Epidermal melanocyte (primary cell): ENCODE measurements at regions not wholly inside any gene's neighbourhood (a gene's known extent, or its start where the extent isn't known, plus 50 kb on each side); places are given as distances from the start of the nearest gene placed in this dataset.
"Not testable (repeated sequence)": the region's sequence is repeated elsewhere in the genome, so short reads cannot be mapped to it uniquely, and the experiment has no call there.

ENCODE experiments used
- DNase-seq: peaks from one replicate; pipeline ENCODE4 v3.0.0; 2011; ENCODE audit warnings: low spot score; ENCODE audit not compliant: insufficient read length

DNA sequence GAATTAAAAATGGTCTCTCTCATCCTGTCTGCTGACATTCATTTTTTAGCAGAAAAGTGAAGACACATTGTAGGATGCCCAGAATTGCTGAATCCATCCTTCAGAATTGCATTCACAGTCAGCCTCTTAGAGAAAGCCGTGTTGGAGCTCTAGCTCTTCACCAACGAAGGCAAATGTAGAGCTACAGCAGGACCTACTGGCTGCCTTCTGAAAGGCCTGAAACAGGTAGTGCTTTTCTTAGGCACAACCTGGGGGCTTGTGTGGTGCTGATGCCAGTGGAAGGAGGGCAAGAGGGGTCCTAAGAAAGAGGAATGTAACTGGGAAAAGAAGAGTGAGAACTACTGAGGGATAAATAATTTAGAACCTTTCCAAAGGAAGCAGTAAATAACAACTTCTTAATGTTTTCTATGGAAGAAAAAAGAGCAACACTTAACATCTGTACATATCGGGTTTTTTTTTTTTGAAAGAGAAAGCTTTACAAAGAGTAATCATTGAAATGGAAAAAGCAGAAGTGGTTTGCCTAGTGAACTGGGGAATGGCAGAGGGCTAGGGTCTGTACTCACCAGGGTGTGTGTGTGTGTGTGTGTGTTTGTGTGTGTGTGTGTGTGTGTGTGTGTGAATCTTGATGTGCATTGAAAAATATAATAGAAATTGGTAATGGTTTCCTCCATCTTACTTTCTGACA lies 297.8 kb downstream of the SATB1 start:
- no peak for DNase-seq

DNA sequence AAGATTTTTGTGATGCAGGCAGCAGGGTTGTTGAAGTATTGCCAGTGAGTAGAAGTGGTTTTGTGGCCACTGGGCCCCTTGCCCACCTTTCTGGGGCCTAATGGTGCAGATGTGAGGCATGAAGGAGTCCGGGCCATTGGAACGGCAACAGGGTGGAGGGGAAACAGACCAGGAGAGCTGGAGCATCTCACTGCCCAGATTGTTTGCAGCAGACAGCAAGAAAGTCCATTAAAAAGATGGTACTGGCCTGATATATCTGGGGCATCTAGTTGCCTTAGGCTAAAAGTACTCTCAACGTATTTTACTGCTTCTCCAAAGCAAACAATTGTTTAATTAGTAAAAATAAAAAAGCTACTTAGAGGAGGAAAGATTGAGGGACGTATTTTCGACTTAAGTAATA lies 298.4 kb downstream of the SATB1 start:
- no peak for DNase-seq

DNA sequence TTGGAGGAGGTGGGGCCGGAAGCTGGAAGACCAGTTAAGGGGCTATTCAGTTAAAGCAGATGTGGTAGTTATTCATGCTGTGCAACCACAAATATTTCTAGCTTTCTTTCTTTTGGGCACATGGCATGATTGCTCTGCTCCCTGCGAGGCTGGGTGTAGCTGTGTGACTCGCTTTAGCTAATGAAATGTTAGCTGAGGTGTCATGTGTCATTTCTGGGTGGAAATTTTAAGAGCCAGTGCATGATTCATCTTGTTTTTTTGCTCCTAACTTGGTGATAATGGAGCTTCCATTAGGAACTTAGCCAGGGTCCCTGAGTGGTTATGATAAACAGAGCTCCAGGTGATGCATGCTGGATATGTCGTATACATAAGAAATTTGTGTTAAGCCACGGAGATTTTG lies 300.6 kb downstream of the SATB1 start:
- DNase-seq = no peak

DNA sequence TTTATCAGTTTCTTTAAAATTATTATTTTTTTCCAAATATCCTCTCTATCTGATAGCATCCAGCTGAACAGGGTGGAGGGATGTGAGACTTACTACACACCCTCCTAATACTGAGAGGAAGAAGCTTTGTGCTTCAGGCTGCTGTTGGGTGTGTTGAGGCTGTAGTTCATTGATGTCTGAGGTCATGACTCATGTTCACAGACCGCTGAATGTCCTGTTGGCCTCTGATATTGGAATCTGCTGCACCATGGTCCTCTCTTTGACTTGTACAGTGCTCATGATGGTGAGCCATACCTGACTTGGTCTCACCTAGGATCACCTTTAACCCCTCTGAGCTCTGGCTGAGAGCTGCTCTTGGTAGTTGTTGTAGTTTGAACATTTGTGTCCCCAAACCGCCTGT lies 302.9 kb downstream of the SATB1 start:
- DNase-seq = no peak

DNA sequence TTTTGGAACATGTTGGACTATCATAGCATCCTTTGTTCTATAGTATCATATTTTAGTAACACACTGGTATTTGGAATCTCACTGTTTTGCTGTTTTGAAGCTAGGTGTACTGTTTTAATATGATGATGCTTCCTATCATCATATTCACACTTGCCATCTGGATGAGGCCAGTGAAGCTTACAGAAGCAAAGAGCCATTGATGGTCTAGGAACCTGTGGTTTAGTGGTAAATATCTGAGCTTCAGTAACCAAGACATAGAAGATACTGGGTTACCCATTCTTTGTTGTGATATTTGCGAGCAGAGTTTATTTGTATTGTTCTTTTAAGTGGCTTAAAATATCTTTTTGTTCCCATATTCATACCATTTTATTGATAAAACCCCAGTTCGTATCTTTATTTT lies 304.1 kb downstream of the SATB1 start:
- DNase-seq = no peak

DNA sequence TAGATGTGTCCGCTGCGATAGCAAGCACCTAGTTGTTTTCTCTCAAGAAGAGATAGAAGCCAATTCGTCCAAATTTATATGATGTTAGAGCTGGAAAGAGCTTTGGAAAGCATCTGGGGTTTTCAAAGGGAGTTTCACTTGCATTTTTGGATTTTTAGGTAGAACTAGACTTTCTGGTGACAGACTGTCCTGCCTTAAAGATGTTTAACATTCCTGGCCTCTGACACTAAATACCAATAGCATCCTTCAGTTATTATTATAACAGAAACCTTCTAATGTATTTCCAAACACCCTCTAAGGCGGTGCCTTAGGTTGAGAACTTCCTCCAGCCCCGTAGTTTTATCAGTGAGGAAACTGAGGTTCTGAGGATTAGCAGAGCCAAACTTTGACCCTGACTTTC lies 305.3 kb downstream of the SATB1 start:
- no peak for DNase-seq

DNA sequence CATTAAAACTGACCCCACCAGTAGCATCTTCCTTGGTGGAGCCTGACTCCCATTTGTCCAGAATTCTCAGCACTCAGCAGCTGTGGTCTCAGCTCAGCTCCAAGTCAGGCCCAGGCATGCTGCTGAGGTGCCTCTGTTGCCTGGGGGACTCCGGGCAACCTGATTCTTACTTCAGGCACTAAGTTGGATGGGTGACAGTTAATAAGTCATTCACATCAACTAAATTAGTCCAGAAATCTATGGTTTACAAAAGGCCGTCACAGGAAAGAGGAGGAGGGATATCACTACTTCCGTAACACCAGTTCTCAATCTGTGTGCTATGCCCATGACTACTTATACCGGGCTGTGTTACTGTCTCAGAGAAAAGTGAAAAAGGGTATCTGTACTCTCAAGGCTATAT lies 310.2 kb downstream of the SATB1 start:
- no peak for DNase-seq

DNA sequence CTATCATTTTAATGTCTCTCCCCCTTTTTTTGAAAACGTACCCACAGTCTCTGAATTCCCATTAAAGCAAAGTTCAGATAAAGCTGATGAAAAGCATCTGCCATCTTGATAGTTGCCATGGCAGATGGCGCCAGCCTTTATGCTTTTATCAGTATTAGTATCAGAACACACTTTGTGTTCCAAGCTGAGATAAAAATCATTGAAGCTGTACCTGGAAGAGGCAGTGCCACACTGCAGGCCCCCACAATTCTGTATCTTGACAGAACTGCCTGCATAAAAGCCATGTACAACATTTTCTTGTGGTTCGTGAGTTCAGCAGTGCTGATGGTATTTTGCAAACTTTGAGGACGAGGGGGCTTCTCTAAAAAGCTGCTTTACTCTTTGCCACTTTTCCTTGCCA lies 311.7 kb downstream of the SATB1 start:
- DNase-seq = no peak

DNA sequence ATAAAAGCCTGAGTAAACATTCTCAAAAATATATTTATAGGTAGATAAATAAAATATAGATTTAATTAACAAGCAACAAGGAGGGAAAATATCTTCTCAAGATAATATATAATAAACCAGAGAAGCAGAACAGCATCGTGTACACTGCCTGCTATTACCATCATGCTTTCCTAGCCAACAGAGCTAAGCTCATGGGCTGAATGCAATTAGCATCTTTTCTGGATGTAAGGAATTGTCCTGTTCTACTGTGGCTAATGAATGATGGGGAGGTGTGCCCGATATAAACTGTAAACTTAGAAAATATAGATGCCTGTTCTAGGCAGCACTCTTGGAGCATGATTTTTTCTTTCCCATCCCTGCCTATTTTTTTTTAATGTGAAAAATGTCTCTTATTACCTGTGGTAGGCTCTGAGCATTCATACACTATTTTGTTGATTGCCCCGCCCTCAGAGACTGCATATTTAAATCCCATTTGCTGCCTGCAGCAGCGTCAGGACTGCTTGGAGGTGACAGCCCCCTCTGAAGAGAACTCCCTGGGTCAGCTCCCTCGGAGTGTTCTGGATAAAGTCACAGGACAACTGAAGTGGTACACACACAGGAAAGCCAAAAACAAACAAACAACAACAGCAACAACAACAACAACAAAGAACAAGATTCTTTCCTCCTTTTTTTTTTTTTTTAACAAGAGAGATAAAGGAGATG lies 312.3 kb downstream of the SATB1 start:
- DNase-seq = no peak

DNA sequence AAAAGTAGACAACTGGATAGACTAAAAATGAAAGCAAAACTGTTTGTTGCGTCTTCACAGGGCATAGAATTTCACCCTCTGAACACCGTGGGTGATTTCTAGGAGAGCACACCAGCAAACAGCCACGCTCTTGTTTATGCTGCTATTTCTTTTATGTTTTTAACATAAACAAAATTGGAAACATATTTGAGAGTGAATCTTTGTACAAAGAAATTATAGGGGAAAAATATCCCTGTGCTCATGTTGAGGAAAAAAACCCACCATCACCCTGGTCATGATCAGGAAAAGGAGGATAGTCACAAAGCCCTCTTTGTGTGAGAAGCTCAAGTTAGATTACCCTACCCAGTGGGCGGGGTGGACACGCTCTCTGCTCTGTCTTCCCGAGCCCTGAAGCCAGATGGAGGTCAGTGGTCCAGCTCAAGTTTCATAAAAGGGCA lies 313.3 kb downstream of the SATB1 start:
- peak; percentile 70 for DNase-seq

DNA sequence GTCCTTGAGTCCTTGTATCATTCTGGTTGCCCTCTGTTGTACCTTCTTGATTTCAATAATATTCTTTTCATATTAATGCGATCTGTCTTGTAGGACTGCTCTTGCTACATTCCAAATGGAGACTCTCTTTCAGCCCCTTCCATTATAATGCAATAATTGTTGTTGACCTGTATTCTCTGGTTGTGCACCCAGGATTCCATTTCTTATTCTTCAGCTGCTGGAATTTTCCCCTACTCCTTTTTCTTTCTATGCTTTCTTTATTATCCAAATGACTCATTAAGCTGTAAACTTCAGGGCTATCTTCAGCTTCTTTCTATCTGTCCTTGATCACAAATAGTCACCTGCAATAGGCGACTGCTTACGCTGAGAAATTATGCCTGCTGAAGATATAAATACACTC lies 321.5 kb downstream of the SATB1 start:
- DNase-seq = no peak

DNA sequence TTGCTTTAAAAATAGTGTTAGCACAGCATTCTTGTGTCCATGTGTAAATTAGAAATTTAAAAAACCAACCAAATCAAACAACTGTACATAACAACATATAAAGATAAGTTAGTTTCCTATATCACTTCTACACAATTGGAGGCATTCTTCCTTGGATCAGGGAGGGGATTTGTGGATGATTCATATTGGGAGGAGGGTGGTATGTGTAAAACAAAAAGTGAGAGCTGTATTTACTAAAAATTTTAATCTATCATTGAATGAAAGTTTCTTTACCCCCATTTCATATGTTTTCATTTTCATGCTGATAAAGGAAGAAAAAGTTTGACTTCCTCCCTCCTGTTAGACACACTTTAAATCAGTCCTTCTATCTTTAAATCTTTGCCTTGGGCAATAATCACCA lies 325.0 kb downstream of the SATB1 start:
- DNase-seq = no peak

DNA sequence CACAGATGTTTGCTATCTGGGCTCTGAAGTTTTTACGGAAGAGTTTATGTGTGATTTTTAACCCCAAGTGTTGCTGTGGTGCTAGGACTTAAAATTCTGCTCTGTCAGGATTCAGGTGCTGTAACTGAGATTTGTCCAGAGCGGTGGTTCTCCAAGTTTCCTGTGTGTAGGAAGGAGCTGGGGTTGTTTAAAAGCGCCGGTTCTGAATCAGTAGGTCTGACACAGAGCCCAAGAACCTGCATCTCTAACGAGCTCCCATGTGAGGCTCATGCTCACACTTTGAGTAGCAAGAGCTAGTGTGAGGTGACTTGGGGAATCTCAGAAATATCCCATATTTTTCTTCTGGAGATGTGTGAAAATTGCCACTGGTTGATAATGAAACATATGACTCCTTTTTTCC lies 325.5 kb downstream of the SATB1 start:
- no peak for DNase-seq

DNA sequence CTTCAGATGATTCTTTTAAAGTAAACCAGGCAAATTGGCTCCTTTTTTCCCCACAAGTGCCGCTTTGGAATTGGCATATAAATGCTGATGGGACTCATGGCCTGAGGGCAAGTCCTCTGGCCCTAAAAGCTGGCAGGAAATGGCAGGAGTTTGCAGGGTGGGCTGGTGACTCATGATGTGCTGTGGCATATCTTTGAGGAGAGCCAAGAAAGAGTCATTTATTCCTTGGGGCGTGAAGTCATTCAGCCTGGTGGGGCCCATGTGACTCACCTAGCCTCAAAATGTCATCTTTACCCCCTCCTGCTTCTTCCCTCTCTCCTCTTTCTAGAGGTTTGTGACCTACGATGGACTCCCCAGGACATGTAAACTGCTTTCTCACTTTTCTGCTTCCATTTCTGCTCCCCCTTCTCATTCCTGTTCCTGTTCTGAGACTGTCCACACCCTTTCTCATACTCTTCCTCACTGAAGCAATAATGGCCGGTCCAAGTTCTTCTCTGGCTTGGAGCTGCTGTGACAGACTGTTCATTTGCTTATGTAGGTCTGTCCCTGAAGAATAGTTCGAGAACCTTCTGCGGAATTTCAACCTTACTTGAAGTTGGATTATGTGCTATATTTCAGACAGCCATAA lies 326.1 kb downstream of the SATB1 start:
- DNase-seq = peak; percentile 26

DNA sequence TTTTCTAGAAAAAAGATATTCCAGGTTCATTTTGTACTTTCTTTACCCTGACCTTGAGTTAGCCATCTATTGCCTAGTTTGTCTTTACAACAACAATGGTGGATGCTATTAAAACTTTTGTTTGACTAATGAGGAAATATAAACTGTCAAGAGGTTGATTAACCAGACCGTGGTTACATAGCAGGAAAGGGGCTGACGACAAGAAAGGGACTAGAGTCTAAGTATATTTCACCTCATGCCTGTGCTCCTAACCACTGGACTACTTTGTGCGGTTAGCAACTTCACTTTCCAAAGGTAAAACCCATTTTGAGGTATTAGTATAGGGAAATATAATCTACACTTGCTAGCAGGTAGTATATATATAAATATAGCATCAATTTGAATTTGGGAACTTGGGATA lies 327.1 kb downstream of the SATB1 start:
- no peak for DNase-seq

DNA sequence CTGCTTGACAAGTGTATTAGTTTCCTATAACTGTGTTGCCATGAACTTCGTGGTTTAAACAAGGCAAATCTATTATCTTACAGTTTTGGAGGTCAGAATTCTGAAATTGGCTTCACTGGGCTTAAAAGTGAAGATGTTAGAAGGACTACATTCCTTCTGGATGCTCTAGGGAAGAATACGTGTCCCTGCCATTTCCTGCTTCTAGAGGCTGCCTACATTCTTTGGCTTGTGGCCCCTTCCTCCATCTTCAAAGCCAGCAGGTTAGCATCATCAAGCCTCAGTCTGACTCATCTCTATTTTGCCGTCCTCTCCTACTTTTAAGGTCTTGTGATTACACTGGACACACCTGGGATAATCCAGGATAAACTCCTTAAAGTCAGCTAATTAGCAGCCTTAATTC lies 327.7 kb downstream of the SATB1 start:
- no peak for DNase-seq

DNA sequence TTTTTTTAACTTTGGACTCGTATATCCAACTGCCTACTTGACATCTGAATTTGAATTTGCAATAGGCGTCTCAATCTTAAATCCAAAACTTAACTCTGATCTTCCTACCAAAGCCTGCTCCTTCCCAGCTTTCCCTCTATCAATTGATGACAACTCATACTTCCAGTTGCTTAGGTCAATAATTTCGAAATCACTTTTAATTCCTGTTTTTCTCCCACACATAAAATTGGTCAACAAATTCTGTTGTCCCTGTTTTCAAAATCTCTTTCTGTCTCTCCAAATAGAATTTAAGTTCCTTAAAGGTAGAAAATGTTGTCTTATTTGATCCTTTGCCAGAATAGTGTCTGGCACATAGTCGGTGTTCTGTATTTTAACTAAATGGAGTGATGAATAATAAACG lies 332.4 kb downstream of the SATB1 start:
- DNase-seq = no peak

DNA sequence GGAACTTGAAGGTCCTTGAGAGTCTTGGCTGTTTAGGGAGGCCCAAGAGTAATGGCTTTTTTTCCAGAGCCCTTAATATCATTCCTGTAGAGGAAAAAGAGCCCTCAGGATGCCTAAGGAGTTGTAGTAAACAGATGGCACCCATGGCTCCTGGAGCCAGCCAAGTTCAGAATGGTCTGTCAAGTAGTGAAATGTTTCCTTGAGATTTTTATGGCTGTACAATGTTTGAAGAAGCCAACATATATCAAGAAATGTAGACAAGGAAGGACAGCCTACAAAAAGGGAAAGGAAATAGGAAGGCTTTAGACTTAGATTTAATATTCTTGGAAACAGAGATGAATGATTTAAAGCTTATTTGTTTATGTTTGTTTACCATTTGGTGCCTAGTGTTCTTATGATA lies 334.8 kb downstream of the SATB1 start:
- DNase-seq = no peak

DNA sequence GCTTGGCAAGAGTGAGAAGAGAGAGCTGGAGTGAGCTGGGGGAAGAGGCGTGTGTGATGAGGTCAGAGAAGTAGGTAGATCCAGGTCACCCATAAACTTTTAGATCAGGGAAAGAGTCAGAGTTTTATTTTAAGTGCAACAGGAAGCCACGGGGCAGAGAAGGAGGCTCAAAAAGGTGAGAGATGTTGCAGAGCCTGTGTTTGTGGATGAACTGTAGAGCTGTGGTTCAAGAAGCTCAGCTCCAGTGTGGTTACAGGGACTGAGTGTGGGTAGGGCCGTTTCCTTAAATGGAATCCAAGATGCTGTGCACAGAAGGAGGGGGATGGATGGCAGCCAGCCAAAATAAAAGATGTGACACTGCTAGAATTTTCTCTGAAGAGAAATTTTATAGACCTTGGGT lies 337.2 kb downstream of the SATB1 start:
- DNase-seq = no peak

DNA sequence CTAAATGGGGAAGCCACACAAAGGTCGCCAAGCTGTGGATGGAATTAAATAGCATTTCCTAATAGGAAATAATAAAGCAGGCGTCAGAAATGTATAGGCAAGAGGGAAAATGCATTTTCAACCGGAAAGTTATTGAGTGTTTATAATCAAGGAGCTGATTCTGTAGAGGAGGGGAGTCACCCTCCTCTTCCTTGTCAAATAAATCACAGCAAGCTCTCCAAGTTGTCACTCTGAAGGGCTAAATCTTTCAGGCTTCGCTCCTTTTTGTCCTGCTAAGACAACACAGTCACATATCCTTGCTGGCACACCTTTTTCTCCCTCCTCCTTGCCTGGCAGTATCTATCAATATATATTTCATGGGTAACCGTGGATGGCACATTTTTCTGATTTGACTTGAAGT lies 338.4 kb downstream of the SATB1 start:
- no peak for DNase-seq

DNA sequence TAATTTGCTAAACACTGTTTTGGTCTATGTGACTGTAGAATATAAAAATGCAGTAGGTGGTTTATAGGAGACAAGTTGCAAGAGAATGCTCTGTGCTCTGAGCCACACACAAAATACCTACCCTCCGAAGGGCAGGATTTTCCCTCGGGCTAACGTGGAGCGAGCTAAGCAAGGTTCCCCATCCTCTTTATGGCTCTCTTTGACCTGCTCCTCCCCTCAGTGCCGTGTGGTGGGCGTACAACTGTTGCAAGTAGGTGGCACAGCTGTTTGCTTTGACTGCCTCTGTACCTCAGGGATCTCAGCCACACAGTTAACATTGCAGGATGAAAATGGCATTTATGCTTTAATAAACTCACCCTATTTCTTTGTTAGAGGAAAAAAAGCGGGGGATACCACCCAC lies 339.1 kb downstream of the SATB1 start:
- no peak for DNase-seq

DNA sequence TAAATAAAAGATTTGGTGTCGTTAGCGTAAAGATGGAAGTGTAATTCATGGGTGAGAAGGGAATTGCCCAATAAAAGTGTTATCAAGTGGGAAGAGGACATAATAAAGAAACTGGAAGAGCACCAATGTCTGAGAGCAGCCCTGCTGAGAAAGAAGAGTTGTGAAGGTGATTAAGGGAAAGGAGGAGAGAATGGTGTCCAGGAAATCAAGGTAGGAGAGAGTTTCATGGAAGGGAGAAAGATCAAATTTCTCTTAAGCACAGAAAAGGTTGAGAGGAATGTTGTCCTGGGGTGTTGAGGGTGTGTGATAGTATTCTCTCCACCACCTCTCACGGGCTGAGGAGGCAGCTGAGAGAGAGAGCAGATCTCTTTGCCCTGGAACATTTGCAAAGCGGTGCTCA lies 339.7 kb downstream of the SATB1 start:
- DNase-seq = no peak

DNA sequence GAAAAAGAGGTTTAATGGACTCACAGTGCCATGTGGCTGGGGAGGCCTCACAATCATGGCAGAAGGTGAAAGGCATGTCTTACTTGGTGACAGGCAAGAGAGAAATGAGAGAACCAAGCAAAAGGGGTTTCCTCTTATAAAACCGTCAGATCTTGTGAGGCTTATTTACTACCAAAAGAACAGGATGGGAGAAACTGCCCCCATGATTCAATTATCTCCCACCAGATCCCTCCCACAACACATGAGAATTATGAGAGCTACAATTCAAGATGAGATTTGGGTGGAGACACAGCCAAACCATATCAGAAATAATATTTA lies 340.8 kb upstream of the TBC1D5 start:
- DNase-seq = not testable (repeated sequence)
